Activated CD4-positive, alpha-beta memory T cell treated with anti-CD3 and anti-CD28 coated beads, Interleukin-2, amount 10 ng/mL, durations not matched to agents 7 days and 5 days (primary cell): ENCODE measurements at regions not wholly inside any gene's neighbourhood (a gene's known extent, or its start where the extent isn't known, plus 50 kb on each side); places are given as distances from the start of the nearest gene placed in this dataset.
"Not testable (repeated sequence)": the region's sequence is repeated elsewhere in the genome, so short reads cannot be mapped to it uniquely, and the experiment has no call there.

Experiments
- CTCF ChIA-PET: fragments of 350-600 bp; sonication (Branson Sonifier 250); formaldehyde crosslinking; loops from one replicate; lab custom pipeline; 2021; ENCODE audit warnings: antibody characterized with exemption, inconsistent platforms; lab: Charles Lee
- POLR2A ChIA-PET: fragments of 350-600 bp; sonication (Branson Sonifier 250); formaldehyde crosslinking; loops from one replicate; lab custom pipeline; 2021; ENCODE audit warnings: antibody characterized with exemption; lab: Charles Lee
- DNase-seq: peaks from one replicate; pipeline ENCODE4 v3.0.0-alpha.2; 2020
- H3K27ac Mint-ChIP-seq: one replicate; pipeline ENCODE4 v1.8.0; 2021; ENCODE audit warnings: mild to moderate bottlenecking, mixed read lengths
- H3K27me3 Mint-ChIP-seq: one replicate; pipeline ENCODE4 v1.8.0; 2021; ENCODE audit warnings: mixed read lengths
- H3K36me3 Mint-ChIP-seq: one replicate; pipeline ENCODE4 v1.8.0; 2021; ENCODE audit warnings: low read depth, mixed read lengths
- H3K4me1 Mint-ChIP-seq: one replicate; pipeline ENCODE4 v1.8.0; 2021; ENCODE audit warnings: mixed read lengths
- H3K4me3 Mint-ChIP-seq: one replicate; pipeline ENCODE4 v1.8.0; 2021; ENCODE audit warnings: mild to moderate bottlenecking, mixed read lengths
- H3K9me3 Mint-ChIP-seq: one replicate; pipeline ENCODE4 v1.8.0; 2021; ENCODE audit warnings: mixed read lengths

DNA sequence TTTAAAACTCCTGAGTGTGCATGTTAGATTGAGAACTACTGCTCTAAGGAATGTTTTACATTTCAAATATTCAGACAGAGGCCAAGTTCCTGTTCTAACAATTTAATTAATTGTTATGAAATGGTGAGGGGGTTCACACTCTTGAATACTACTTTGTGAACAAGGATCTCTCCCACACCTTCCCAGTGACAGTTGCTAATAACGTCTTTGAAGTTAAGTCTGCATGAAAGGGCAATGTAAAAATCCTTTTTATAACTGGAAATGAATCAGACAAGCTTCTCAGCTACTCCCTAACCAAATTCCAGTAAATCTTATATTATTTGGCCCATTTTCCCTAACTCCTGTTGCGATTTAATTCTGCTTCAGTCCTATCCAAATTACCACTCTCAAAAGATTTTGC is 828.5 kb upstream of the ADAMTS5 start:
- POLR2A ChIA-PET, result no interaction called here
- no peak overlapping the region for H3K27ac Mint-ChIP-seq

DNA sequence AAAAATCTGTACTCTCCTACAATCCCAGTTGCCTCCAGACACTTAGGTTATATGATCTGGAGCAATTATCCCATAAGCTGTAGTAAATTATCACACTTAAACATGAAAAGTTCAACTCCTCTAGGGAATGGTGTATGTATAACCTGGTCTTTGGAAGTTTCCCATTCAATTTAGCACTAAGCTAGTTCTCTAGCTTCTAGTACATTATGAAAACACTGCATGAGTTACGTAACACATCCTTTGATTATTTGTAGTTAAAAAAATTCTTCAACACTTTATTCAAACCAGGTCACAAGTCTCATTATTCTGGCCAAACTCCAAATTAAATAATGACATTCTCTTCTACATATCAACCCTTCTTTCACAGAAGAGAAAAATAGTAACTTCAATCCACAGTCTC is 827.0 kb upstream of the ADAMTS5 start:
- peaks cover 4% of the 10 kb centered on the region for H3K9me3 Mint-ChIP-seq
- H3K36me3 Mint-ChIP-seq, result no peaks in the 10 kb centered on the region
- ChIA-PET CTCF (no interaction called here), POLR2A (no interaction called here)
- no peaks in the 10 kb centered on the region for H3K4me1 Mint-ChIP-seq
- DNase-seq, result no peak
- H3K27ac Mint-ChIP-seq, result no peak overlapping the region
- no peaks in the 10 kb centered on the region for H3K27me3 Mint-ChIP-seq
- no peak overlapping the region for H3K4me3 Mint-ChIP-seq

More for the DNA sequence above, 828.5 kb upstream of the ADAMTS5 start:
- Mint-ChIP-seq H3K9me3 (peaks cover 2% of the 10 kb centered on the region), H3K4me3 (no peak overlapping the region), H3K36me3 (no peaks in the 10 kb centered on the region), H3K27me3 (no peaks in the 10 kb centered on the region), H3K4me1 (no peaks in the 10 kb centered on the region)
- CTCF ChIA-PET, result no interaction called here
- DNase-seq, result no peak

DNA sequence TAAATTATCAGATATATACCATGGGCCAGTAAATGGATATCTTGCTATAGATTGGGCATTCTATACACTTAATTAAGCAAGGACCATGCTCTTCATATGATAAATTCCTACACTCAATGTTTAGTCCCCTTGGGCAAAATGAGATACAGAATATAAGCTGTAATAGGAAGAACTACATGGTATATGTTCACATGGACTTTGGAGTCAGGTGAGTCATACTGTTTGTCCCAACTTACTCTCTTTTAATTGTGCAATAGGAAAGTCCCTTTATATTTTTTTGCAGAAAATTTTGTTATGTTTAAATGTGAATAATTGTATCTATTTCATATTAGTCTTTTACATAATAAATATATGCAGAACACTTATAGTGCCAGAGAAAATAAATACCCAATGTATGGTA is 820.2 kb upstream of the ADAMTS5 start:
- no peak for DNase-seq
- no peaks in the 10 kb centered on the region for H3K36me3 Mint-ChIP-seq
- H3K27me3 Mint-ChIP-seq, result no peaks in the 10 kb centered on the region
- no peak overlapping the region for H3K27ac Mint-ChIP-seq
- H3K9me3 Mint-ChIP-seq, result peaks cover 12% of the 10 kb centered on the region
- no peak overlapping the region for H3K4me3 Mint-ChIP-seq
- POLR2A ChIA-PET, result no interaction called here
- CTCF ChIA-PET, result interaction anchor here (1.9 kb wide), 1 partner anchor 16 kb away, joined by 4 read pairs; no protein-coding TSS in a partner anchor
- H3K4me1 Mint-ChIP-seq, result no peaks in the 10 kb centered on the region

DNA sequence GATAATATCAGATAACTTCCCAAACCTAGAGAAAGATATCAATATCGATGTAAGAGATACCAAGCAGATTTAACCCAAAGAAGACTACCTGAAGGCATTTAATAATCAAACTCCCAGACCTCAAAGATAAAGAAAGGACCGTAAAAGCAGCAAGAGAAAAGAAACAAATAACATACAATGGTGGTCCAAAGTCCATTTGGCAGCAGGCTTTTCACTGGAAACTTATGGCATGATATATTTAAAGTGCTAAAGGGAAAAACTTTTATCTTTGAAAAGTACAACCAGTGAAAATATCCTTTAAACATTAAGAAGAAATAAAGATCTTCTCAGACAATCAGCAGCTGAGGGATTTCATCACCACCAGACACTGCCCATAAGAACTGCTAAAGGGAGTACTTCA is 812.7 kb upstream of the ADAMTS5 start:
- H3K27ac Mint-ChIP-seq, result no peak overlapping the region
- ChIA-PET POLR2A (no interaction called here), CTCF (no interaction called here)
- no peaks in the 10 kb centered on the region for H3K36me3 Mint-ChIP-seq
- H3K9me3 Mint-ChIP-seq, result peaks cover 15% of the 10 kb centered on the region
- DNase-seq, result no peak
- H3K4me1 Mint-ChIP-seq, result no peaks in the 10 kb centered on the region
- no peak overlapping the region for H3K4me3 Mint-ChIP-seq
- no peaks in the 10 kb centered on the region for H3K27me3 Mint-ChIP-seq

GRCh38 chr21:27776925-27777553 is 810.2 kb upstream of the ADAMTS5 start:
- Mint-ChIP-seq H3K9me3 (peaks cover 15% of the 10 kb centered on the region), H3K27ac (no peak overlapping the region), H3K27me3 (no peaks in the 10 kb centered on the region), H3K36me3 (no peaks in the 10 kb centered on the region), H3K4me1 (no peaks in the 10 kb centered on the region), H3K4me3 (no peak overlapping the region)
- CTCF ChIA-PET, result no interaction called here
- DNase-seq, result no peak
- POLR2A ChIA-PET, result no interaction called here

DNA sequence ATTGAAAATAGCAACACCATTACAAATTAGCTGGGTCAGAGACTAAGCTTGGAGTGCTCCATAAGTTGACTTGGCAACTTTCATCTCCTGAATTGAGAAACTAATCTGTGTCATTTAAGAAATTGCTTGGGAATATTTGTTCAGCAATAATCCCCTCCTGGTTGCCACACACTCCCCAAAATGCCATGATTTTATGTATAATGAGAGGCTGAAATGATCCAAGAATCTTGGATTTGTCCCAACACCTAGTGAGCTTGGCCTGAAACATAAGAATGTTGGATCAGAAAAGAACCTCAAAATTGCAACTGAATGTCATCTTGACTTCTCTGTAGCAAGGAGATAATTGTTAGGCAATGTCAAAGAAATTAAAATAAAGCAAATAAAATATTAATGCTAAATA is 805.9 kb upstream of the ADAMTS5 start:
- H3K27me3 Mint-ChIP-seq, result no peaks in the 10 kb centered on the region

DNA sequence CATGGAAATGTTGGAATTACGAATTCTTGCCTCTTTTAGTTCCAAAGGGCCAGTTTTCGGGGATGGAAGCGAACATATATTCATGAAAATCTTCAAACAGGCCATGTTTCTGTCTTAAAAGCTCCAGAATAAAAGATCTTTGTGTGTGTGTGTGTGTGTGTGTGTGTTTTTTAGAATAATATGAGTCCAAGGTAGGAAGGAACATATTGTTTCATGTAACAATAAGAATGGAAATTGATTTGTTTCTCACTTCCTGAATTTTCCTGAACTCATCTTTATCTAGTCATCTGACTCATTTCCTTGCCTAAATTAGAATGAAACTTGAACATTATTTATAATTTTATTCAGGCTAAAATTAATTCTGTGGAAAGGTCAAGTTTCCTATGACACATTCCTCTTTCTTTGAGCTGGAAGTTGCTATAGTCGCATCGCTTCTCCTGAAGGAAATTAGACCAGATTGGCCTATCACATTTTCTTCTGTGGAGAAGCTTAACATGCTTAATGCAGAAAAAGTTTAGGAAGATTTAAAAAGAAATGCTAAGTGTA is 805.1 kb upstream of the ADAMTS5 start:
- ChIA-PET CTCF (no interaction called here), POLR2A (no interaction called here)
- Mint-ChIP-seq H3K4me3 (no peak overlapping the region), H3K9me3 (peaks cover 6% of the 10 kb centered on the region), H3K36me3 (no peaks in the 10 kb centered on the region), H3K4me1 (no peaks in the 10 kb centered on the region), H3K27ac (no peak overlapping the region), H3K27me3 (no peaks in the 10 kb centered on the region)
- DNase-seq, result no peak

More for the DNA sequence above, 805.9 kb upstream of the ADAMTS5 start:
- H3K36me3 Mint-ChIP-seq, result no peaks in the 10 kb centered on the region
- peaks cover 10% of the 10 kb centered on the region for H3K9me3 Mint-ChIP-seq
- DNase-seq, result no peak
- no peak overlapping the region for H3K27ac Mint-ChIP-seq
- ChIA-PET CTCF (no interaction called here), POLR2A (no interaction called here)
- H3K4me1 Mint-ChIP-seq, result no peaks in the 10 kb centered on the region
- H3K4me3 Mint-ChIP-seq, result no peak overlapping the region

DNA sequence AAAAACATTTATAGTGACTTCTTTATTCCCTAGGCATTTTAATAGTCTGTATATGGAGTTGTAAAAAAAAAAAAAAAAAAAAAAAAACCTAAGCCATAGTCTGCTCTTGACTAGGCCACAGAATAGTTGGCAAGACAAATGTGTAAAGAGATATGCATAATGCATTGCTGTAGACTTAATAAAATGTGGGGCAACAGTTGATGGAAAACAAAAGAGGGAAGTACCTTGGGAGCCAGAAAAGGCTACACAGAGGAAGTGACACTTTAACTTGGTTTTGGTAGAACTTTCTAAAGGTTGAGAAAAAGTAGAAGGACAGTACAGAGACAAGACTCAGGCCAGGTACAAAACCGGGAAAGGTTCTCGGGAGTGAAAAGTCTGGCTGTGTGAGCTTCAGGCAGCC is 802.9 kb upstream of the ADAMTS5 start:
- Mint-ChIP-seq H3K4me3 (no peak overlapping the region), H3K9me3 (no peaks in the 10 kb centered on the region), H3K36me3 (no peaks in the 10 kb centered on the region), H3K27me3 (no peaks in the 10 kb centered on the region), H3K4me1 (no peaks in the 10 kb centered on the region), H3K27ac (no peak overlapping the region)
- ChIA-PET POLR2A (no interaction called here), CTCF (no interaction called here)
- DNase-seq, result no peak

DNA sequence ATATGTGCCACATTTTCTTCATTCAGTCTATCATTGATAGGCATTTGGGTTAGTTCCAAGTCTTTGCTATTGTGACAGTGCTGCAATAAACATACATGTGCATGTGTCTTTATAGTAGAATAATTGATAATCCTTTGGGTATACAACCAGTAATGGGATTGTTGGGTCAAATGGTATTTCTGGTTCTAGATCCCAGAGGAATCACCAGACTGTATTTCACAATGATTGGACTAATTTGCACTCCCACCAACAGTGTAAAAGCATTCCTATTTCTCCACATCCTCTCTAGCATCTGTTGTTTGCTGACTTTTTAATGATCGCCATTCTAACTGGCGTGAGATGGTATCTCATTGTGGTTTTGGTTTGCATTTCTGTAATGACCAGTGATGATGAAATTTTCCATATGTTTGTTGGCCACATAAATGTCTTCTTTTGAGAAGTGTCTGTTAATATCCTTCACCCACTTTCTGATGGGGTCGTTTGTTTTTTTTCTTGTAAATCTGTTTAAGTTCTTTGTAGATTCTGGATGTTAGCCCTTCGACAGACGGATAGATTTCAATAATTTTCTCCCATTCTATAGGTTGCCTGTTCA is 801.3 kb upstream of the ADAMTS5 start:
- H3K4me1 Mint-ChIP-seq, H3K4me3 Mint-ChIP-seq, DNase-seq, H3K9me3 Mint-ChIP-seq, POLR2A ChIA-PET, H3K27me3 Mint-ChIP-seq, H3K27ac Mint-ChIP-seq, CTCF ChIA-PET, H3K36me3 Mint-ChIP-seq: not testable (repeated sequence)

DNA sequence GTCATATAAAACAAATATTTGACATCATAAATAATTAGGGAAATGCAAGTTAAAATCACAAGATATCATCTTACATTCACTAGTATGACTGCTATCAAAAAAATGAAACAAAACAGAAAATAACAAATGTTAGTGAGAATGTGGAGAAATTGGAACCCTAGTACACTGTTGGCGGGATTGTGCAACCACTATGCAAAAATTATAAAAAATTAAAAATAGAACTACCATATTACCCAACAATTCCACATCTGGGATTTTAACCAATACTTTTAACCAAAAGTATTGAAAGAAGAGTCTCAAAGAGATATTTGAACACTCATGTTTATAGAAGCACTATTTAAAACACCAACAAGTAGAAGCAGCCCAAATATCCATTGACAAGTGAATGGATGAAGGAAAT is 797.2 kb upstream of the ADAMTS5 start:
- H3K9me3 Mint-ChIP-seq, result no peaks in the 10 kb centered on the region

GRCh38 chr21:27761623-27762022 is 794.7 kb upstream of the ADAMTS5 start:
- CTCF ChIA-PET, result no interaction called here
- no peaks in the 10 kb centered on the region for H3K36me3 Mint-ChIP-seq
- POLR2A ChIA-PET, result no interaction called here
- H3K4me1 Mint-ChIP-seq, result no peaks in the 10 kb centered on the region
- no peaks in the 10 kb centered on the region for H3K27me3 Mint-ChIP-seq
- no peak overlapping the region for H3K27ac Mint-ChIP-seq
- H3K9me3 Mint-ChIP-seq, result no peaks in the 10 kb centered on the region
- DNase-seq, result no peak
- no peak overlapping the region for H3K4me3 Mint-ChIP-seq

More for the DNA sequence above, 797.2 kb upstream of the ADAMTS5 start:
- ChIA-PET POLR2A (no interaction called here), CTCF (no interaction called here)
- H3K4me1 Mint-ChIP-seq, result no peaks in the 10 kb centered on the region
- no peak for DNase-seq
- H3K4me3 Mint-ChIP-seq, result no peak overlapping the region
- no peaks in the 10 kb centered on the region for H3K27me3 Mint-ChIP-seq
- H3K27ac Mint-ChIP-seq, result no peak overlapping the region
- H3K36me3 Mint-ChIP-seq, result no peaks in the 10 kb centered on the region

- no peak overlapping the region for H3K4me3 Mint-ChIP-seq
- CTCF ChIA-PET, result no interaction called here
Measured at GRCh38 chr21:27759820-27760219, 792.9 kb upstream of the ADAMTS5 start.

DNA sequence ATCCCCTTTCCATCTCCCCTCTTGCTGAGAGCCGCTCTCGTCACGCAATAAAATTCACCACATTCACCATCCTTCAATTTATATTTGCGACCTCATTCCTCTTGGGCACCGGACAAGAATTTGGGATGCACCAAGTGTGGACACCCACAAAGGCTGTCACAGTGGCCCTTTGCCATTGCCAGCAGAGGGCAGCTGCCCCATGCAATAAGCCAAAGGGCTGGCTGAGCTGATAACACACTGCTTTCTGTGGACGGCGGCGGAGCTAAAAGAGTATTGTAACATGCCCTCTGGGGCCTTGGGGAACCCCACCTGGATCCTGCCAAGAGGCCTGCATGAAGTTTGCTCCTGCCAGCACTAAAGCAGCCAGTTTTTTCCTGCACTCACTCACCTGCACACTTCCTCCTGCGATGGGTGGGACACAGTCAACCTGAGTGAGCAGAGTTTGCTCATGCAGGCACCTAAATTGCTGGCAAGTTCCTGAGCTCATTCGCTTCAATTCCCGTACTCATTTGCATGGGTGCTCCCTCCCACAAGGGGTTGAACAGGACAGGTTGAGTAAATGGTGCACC is 792.3 kb upstream of the ADAMTS5 start:
- Mint-ChIP-seq H3K27me3 (no peaks in the 10 kb centered on the region), H3K4me3 (no peak overlapping the region), H3K4me1 (no peaks in the 10 kb centered on the region), H3K36me3 (no peaks in the 10 kb centered on the region), H3K9me3 (no peaks in the 10 kb centered on the region), H3K27ac (no peak overlapping the region)
- no peak for DNase-seq
- CTCF ChIA-PET, result no interaction called here
- POLR2A ChIA-PET, result no interaction called here

More at GRCh38 chr21:27759820-27760219, 792.9 kb upstream of the ADAMTS5 start:
- Mint-ChIP-seq H3K9me3 (no peaks in the 10 kb centered on the region), H3K4me1 (no peaks in the 10 kb centered on the region), H3K36me3 (no peaks in the 10 kb centered on the region), H3K27ac (no peak overlapping the region), H3K27me3 (no peaks in the 10 kb centered on the region)
- POLR2A ChIA-PET, result no interaction called here
- DNase-seq, result no peak

- ChIA-PET POLR2A (no interaction called here), CTCF (no interaction called here)
- H3K27ac Mint-ChIP-seq, result no peak overlapping the region
- H3K9me3 Mint-ChIP-seq, result no peaks in the 10 kb centered on the region
- H3K36me3 Mint-ChIP-seq, result no peaks in the 10 kb centered on the region
- no peak overlapping the region for H3K4me3 Mint-ChIP-seq
- no peak for DNase-seq
- no peaks in the 10 kb centered on the region for H3K27me3 Mint-ChIP-seq
- H3K4me1 Mint-ChIP-seq, result no peaks in the 10 kb centered on the region
Measured at GRCh38 chr21:27756191-27756590, 789.3 kb upstream of the ADAMTS5 start.
